HepG2 (cell line): ENCODE measurements at regions not wholly inside any gene's neighbourhood (a gene's known extent, or its start where the extent isn't known, plus 50 kb on each side); places are given as distances from the start of the nearest gene placed in this dataset.

Experiments used
- ATAC-seq: fragments of 200-7000 bp; cut with Tn5 transposase; 3 replicates; pipeline ENCODE4 v1.9.1; 2020; ENCODE audit warnings: mild to moderate bottlenecking, moderate library complexity
- BruUV-seq: library from RNA; stranded (reverse); fragments of 400-500 nt; replicated peaks from 2 replicates; lab custom pipeline; 2021; lab: Mats Ljungman, UMichigan
- CTCF ChIA-PET: fragments of 300-600 bp; formaldehyde crosslinking; extraction: SDS; loops from one replicate; lab custom pipeline; 2021; ENCODE audit warnings: low total read pairs, inconsistent platforms, low intra/inter-chr PET ratio; lab: Yijun Ruan, JAX
- POLR2A ChIA-PET: fragments of 350-600 bp; sonication (Branson Sonifier 250); formaldehyde crosslinking; loops from one replicate; lab custom pipeline; 2020; ENCODE audit warnings: antibody characterized with exemption, inconsistent platforms; lab: Yijun Ruan, JAX
- DNase-seq: peaks from one replicate; pipeline ENCODE4 v3.0.0-alpha.2; 2015; ENCODE audit warnings: low spot score
- FAIRE-seq: peaks from 3 replicates; lab custom pipeline; 2011; peaks lifted over from hg19 to GRCh38; lab: Jason Lieb, UNC
- H2AFZ ChIP-seq: one replicate; pipeline ENCODE4 v1.6.1; 2011; ENCODE audit warnings: low read length, inconsistent platforms
- H3K27ac ChIP-seq: fragments of 300-600 bp; 3 replicates; pipeline ENCODE4 v1.8.0; 2011; ENCODE audit warnings: mixed run types, mild to moderate bottlenecking, mixed read lengths, low read length, inconsistent platforms; ENCODE audit not compliant: insufficient read depth; ENCODE audit errors: extremely low read length
- H3K27me3 ChIP-seq, 2 experiments: fragments of 200-600 bp in 1 of 2; 2 replicates in 1 of 2; 3 replicates in 1 of 2; pipeline versions ENCODE4 v1.6.0 to v1.8.0; 2011; ENCODE audit warnings: low read length in 2 of 2, mild to moderate bottlenecking in 2 of 2, moderate library complexity in 2 of 2, inconsistent platforms in 1 of 2; ENCODE audit not compliant: insufficient read depth in 2 of 2, control insufficient read depth in 1 of 2
- H3K36me3 ChIP-seq, 2 experiments: fragments of 200-600 bp in 1 of 2; replicated peaks in 1 of 2; 2 replicates in 1 of 2; 3 replicates in 1 of 2; pipeline versions ENCODE4 v1.5.1 to v1.8.0; 2011; ENCODE audit warnings: low read length in 2 of 2, inconsistent platforms in 1 of 2; ENCODE audit not compliant: insufficient read depth in 2 of 2, control insufficient read depth in 1 of 2
- H3K4me1 ChIP-seq: 2 replicates; pipeline ENCODE4 v1.5.1; 2012; ENCODE audit warnings: low read length, inconsistent platforms; ENCODE audit not compliant: insufficient read depth
- H3K4me2 ChIP-seq: 2 replicates; pipeline ENCODE4 v1.6.0; 2011; ENCODE audit warnings: low read depth, low read length, inconsistent platforms
- H3K4me3 ChIP-seq, 3 experiments: fragments of 200-600 bp in 1 of 3; sonication (generic), shearing (Covaris generic) in 1 of 3; replicated peaks in 1 of 3; 2 replicates each; pipeline ENCODE4 v1.5.1; 2011 to 2016; ENCODE audit warnings: low read length in 3 of 3, inconsistent platforms in 2 of 3, low read depth in 2 of 3, mild to moderate bottlenecking in 2 of 3, control low read depth in 1 of 3, mixed read lengths in 1 of 3; ENCODE audit not compliant: insufficient read depth in 1 of 3
- H3K79me2 ChIP-seq: one replicate; pipeline ENCODE4 v1.6.1; 2011; ENCODE audit warnings: low read length, inconsistent platforms; ENCODE audit not compliant: insufficient read depth
- H3K9ac ChIP-seq: 2 replicates; pipeline ENCODE4 v1.6.0; 2011; ENCODE audit warnings: mild to moderate bottlenecking, low read depth, low read length, inconsistent platforms; ENCODE audit not compliant: insufficient read depth
- H3K9me3 ChIP-seq: 2 replicates; pipeline ENCODE4 v1.5.1; 2012; ENCODE audit warnings: mild to moderate bottlenecking, low read length
- H4K20me1 ChIP-seq: 2 replicates; pipeline ENCODE4 v1.6.0; 2011; ENCODE audit warnings: inconsistent platforms, mild to moderate bottlenecking, low read length, moderate library complexity; ENCODE audit not compliant: insufficient read depth
- EZH2 ChIP-seq: conservative IDR thresholded peaks from 2 replicates; pipeline ENCODE4 v1.6.1; 2012; ENCODE audit warnings: mild to moderate bottlenecking, low read depth, low read length, moderate library complexity
- FOSL1 ChIP-seq: sonication (generic); formaldehyde crosslinking; IDR thresholded peaks from 2 replicates; pipeline ENCODE4 v1.9.0; 2021; ENCODE audit warnings: missing genetic modification reagents, borderline replicate concordance
- HDAC6 ChIP-seq: fragments of 200-600 bp; sonication (generic); IDR thresholded peaks from 2 replicates; pipeline ENCODE4 v1.7.0; 2017; ENCODE audit warnings: mild to moderate bottlenecking, antibody characterized with exemption, low read length, low read depth
- NFYC ChIP-seq: IDR thresholded peaks from 2 replicates; pipeline ENCODE4 v1.6.1; 2016; ENCODE audit warnings: missing genetic modification reagents, missing compliant biosample characterization
- SMAD3 ChIP-seq: sonication (generic); formaldehyde crosslinking; IDR thresholded peaks from 2 replicates; pipeline ENCODE4 v1.4.0; 2020; ENCODE audit warnings: missing genetic modification reagents
- SRY ChIP-seq: sonication (generic); formaldehyde crosslinking; IDR thresholded peaks from 2 replicates; pipeline ENCODE4 v1.8.0; 2022; ENCODE audit warnings: mild to moderate bottlenecking, missing genetic modification reagents
- U2AF2 ChIP-seq: fragments of 200-400 bp; formaldehyde crosslinking; IDR thresholded peaks from 2 replicates; pipeline ENCODE4 v1.6.1; 2017; ENCODE audit warnings: low read depth, mild to moderate bottlenecking, low read length
- ZBTB7B ChIP-seq: sonication (generic); formaldehyde crosslinking; IDR thresholded peaks from 2 replicates; pipeline ENCODE4 v1.4.0; 2020; ENCODE audit warnings: missing genetic modification reagents
- ZEB1 ChIP-seq: IDR thresholded peaks from 2 replicates; pipeline ENCODE4 v1.6.1; 2012; ENCODE audit warnings: mild to moderate bottlenecking, low read depth, inconsistent platforms; ENCODE audit not compliant: insufficient replicate concordance
- ZNF234 ChIP-seq: sonication (generic); formaldehyde crosslinking; conservative IDR thresholded peaks from 2 replicates; pipeline ENCODE4 v1.5.1; 2020; ENCODE audit warnings: mild to moderate bottlenecking, missing genetic modification reagents
- ZNF296 ChIP-seq: sonication (generic); formaldehyde crosslinking; conservative IDR thresholded peaks from 2 replicates; pipeline ENCODE4 v1.5.0; 2020; ENCODE audit warnings: mild to moderate bottlenecking, missing genetic modification reagents
- ZNF501 ChIP-seq: sonication (generic); formaldehyde crosslinking; IDR thresholded peaks from 2 replicates; pipeline ENCODE4 v1.5.1; 2020; ENCODE audit warnings: mild to moderate bottlenecking, moderate library complexity, missing genetic modification reagents
- ZNF564 ChIP-seq: sonication (generic); formaldehyde crosslinking; IDR thresholded peaks from 2 replicates; pipeline ENCODE4 v1.8.1; 2023; ENCODE audit warnings: mild to moderate bottlenecking, missing genetic modification reagents
- ZNF672 ChIP-seq: sonication (generic); formaldehyde crosslinking; IDR thresholded peaks from 2 replicates; pipeline ENCODE4 v1.8.1; 2022; ENCODE audit warnings: missing genetic modification reagents
- ZNF674 ChIP-seq: sonication (generic); formaldehyde crosslinking; IDR thresholded peaks from 2 replicates; pipeline ENCODE4 v1.5.0; 2020; ENCODE audit warnings: low read depth, mild to moderate bottlenecking, missing genetic modification reagents
- WGBS: methylation state at CpG from one replicate; pipeline ENCODE4 v1.1.6; 2017; ENCODE audit warnings: low lambda C conversion rate; 5-methylcytosine and 5-hydroxymethylcytosine counted together
- in situ Hi-C: cut with HindIII; loops from 2 replicates; pipeline ENCODE4 v1.10.0; 2017; ENCODE audit warnings: low pct_unique_long_range_greater_than_20kb; ENCODE audit not compliant: extremely low pct_ligation_motif_present
- intact Hi-C: fragments of 100-400 bp; cut with micrococcal nuclease; formaldehyde crosslinking; loops from one replicate; pipeline ENCODE4 v1.10.0; 2022; ENCODE audit not compliant: unreplicated experiment
- TF ChIP-seq, protein P1 (sequence below), 2 experiments: fragments of 450-650 bp in 1 of 2; sonication (generic) in 1 of 2; formaldehyde crosslinking in 1 of 2; IDR thresholded peaks; 2 replicates each; pipeline versions ENCODE4 v1.6.1 to v1.8.0; 2016 to 2022; ENCODE audit warnings: antibody characterized with exemption in 1 of 2, mild to moderate bottlenecking in 1 of 2, missing genetic modification reagents in 1 of 2
- TF ChIP-seq, protein P2 (sequence below): sonication (generic); formaldehyde crosslinking; IDR thresholded peaks from 2 replicates; pipeline ENCODE4 v1.5.1; 2020; ENCODE audit warnings: missing genetic modification reagents, mild to moderate bottlenecking, borderline replicate concordance

- no TSS peak for BruUV-seq
- in situ Hi-C loops (no loop called here), intact Hi-C loops (no loop called here)
- WGBS = 96% methylated on average over 2 of the region's 2 CpGs
- Histone ChIP-seq H4K20me1 (no peaks in the 10 kb centered on the region), H3K4me2 (no peak overlapping the region), H3K36me3 (peaks cover 2 to 5% of the 10 kb centered on the region in 2 experiments; a peak in 1 of 5 replicates), H3K9ac (no peak overlapping the region), H3K4me1 (no peaks in the 10 kb centered on the region), H3K4me3 (no peak overlapping the region), H3K79me2 (no peaks in the 10 kb centered on the region), H3K9me3 (no peaks in the 10 kb centered on the region), H3K27ac (no peak overlapping the region), H2AFZ (no peak overlapping the region), H3K27me3 (no peaks in the 10 kb centered on the region)
- POLR2A ChIA-PET = no interaction called here
- CTCF ChIA-PET = no interaction called here
- FAIRE-seq = no peak
- no peak for ATAC-seq
- DNase-seq = no peak
- TF ChIP-seq ZNF672 (CRISPR knock-in tag) = no peak
- TF ChIP-seq ZEB1 = no peak
- no peak for TF ChIP-seq ZNF296 (CRISPR knock-in tag)
- no peak for TF ChIP-seq ZNF234
- no peak for TF ChIP-seq HDAC6
- TF ChIP-seq ZNF564 (CRISPR knock-in tag) = no peak
- TF ChIP-seq NFYC (CRISPR knock-in tag) = no peak
- TF ChIP-seq EZH2 = no peak
- no peak for TF ChIP-seq ZBTB7B (CRISPR knock-in tag)
- TF ChIP-seq U2AF2 = no peak
- TF ChIP-seq SMAD3 (CRISPR knock-in tag) = no peak
- TF ChIP-seq, protein P1, sequence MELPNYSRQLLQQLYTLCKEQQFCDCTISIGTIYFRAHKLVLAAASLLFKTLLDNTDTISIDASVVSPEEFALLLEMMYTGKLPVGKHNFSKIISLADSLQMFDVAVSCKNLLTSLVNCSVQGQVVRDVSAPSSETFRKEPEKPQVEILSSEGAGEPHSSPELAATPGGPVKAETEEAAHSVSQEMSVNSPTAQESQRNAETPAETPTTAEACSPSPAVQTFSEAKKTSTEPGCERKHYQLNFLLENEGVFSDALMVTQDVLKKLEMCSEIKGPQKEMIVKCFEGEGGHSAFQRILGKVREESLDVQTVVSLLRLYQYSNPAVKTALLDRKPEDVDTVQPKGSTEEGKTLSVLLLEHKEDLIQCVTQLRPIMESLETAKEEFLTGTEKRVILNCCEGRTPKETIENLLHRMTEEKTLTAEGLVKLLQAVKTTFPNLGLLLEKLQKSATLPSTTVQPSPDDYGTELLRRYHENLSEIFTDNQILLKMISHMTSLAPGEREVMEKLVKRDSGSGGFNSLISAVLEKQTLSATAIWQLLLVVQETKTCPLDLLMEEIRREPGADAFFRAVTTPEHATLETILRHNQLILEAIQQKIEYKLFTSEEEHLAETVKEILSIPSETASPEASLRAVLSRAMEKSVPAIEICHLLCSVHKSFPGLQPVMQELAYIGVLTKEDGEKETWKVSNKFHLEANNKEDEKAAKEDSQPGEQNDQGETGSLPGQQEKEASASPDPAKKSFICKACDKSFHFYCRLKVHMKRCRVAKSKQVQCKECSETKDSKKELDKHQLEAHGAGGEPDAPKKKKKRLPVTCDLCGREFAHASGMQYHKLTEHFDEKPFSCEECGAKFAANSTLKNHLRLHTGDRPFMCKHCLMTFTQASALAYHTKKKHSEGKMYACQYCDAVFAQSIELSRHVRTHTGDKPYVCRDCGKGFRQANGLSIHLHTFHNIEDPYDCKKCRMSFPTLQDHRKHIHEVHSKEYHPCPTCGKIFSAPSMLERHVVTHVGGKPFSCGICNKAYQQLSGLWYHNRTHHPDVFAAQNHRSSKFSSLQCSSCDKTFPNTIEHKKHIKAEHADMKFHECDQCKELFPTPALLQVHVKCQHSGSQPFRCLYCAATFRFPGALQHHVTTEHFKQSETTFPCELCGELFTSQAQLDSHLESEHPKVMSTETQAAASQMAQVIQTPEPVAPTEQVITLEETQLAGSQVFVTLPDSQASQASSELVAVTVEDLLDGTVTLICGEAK (IDR thresholded peaks at IDR 0.05) = no peak
- TF ChIP-seq, protein P1 (CRISPR knock-in tag; IDR thresholded peaks at IDR 0.05) = no peak
- no peak for TF ChIP-seq SRY (CRISPR knock-in tag)
- TF ChIP-seq ZNF674 = no peak
- TF ChIP-seq, protein P2, sequence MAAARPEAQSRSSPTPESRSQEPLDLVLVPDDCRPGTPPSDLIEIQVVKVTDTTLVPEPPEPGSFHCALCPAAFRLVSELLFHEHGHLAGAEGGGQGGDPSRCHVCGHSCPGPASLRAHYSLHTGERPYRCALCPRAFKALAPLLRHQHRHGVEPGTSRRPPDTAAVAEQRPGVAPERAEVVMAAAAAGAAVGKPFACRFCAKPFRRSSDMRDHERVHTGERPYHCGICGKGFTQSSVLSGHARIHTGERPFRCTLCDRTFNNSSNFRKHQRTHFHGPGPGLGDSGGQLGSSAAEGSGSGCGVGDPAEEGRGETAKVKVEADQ (CRISPR knock-in tag) = no peak
- no peak for TF ChIP-seq ZNF501 (CRISPR knock-in tag)
- TF ChIP-seq FOSL1 = no peak
Measured at GRCh38 chr4:122285285-122285684, 93.5 kb upstream of the ADAD1 start.
